ENCODE measurements at regions not wholly inside any gene's neighbourhood (a gene's known extent, or its start where the extent isn't known, plus 50 kb on each side); places are given as distances from the start of the nearest gene placed in this dataset.
A peak's percentile ranks its signal among the peaks of the same experiment; 100 is the strongest.
"Not testable (repeated sequence)": the region's sequence is repeated elsewhere in the genome, so short reads cannot be mapped to it uniquely, and the experiment has no call there.

DNA sequence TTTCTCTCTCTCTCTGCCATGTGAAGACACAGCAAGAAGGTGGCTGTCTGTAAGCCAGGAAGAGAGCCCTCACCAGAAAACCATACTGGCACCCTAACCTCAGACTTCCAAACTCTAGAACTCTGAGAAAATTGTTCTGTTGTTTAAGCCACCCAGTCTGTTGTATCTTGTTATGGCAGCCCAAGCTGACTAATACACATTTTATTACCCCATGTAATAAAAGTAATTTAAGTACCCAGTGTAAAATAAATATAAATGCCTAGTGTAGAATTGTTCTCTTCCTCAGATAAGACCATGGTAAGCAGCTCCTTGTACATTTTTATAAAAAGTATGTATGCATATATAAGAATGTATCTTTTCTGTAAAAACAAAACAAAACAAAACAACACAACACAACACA, 119.7 kb downstream of the DTL start:
- ATAC-seq, result no peak

DNA sequence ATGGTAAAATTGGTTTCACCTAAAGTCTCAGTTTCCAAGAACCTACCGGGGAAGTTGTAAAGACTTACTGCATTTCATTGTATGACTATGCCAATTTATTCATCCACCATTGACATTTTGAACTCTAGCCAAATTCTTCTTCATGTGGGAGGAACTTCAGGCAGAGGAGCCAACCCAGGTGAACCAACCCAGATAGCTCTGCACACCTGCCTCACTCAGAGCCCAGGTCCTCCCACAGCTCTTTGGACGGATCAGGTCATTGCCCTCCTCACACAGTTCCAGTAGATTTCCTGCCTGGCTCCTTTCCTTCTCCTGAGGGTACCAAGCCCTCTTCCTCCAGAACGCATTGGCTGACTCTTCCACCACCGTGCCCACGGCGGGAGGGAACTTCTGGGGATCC, 121.7 kb downstream of the DTL start:
- no peak for ATAC-seq

DNA sequence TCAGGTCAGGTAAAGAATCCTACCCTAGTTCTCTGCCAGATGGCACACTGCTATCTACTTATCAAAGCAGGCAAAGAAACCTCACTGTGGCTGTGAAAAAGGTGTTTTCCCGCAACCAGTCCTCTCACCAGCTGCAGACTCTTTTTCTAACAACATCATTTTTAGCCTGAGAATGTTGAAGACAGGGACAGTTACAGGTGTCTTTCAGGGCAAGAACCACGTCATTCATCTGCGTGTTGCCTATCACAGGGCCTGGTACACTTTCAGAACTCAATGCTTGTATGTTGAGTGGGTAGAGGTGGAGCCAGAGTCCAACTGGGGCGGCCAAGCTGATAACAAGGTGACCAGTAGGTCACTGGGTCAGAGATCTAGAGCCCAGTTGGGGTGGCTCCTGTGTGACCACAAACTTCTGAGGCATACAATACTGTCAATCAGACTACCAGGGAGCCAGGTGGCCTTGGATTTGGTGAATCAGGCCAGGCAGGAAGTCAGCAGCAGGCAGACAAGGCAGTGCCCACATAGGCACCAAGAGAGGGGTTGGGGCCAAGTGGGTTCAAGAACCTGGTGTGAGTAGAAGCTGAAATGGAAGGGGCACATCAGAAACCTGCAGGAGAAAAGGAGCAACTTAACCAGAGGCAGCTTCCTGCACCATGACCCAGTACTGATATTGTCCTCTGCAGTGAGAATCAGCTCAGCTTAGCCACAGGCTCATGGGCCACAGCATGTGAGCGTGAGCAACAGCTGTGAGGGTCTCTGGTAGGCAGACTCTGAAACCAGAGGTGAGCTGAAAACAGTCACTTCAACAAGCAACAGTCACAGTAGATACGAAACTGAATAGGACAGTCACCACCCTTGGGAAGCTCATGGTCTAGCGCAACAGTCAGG, 123.6 kb downstream of the DTL start:
- ATAC-seq, result peak in 1 of 2 donors; percentile 27

DNA sequence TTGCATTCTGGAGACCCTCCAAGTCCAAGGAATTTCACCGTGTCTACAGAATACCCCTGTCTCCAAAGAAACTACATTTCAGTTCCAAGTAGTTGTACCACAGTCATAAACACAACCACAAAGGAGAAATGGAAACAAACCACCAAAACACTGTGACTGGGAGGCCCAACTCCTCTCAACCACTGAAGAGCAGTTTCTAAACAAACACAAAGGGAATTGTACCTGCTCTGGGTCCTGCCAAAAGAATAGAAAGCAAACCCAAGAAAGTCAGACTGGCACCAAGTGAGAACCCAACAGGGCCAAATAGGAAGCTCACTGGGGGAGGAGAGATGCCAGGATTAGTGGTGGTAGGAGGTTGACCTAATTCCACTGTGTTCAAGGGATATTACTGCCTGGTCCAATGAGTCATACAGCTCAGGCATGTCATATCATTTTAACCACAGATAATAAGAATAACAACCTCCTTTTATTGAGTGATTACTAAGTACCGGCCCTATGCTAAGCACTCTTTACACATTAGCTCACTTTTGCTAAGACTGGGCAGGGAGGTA, 123.9 kb upstream of the PPP2R5A start:
- peak; percentile 74 to 80 for ATAC-seq

DNA sequence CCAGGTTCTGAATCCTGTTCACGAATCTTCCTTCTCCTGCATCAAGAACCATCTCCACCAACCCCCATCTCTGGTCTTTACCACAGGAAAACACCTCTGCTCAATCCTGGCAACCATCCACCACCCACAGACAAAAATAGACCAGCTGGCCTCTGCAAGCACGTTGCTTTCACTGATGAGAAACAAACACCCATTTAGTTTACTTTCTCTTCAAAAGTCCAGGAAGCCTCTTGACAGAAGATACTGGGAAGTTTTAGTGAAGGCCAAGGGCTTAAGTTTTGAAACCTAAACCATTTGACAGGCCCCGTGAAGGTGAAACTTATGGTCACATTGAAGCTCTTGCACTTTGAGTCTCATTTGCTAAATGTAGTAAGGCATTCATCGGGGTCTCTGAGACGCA, 122.6 kb upstream of the PPP2R5A start:
- no peak for ATAC-seq

DNA sequence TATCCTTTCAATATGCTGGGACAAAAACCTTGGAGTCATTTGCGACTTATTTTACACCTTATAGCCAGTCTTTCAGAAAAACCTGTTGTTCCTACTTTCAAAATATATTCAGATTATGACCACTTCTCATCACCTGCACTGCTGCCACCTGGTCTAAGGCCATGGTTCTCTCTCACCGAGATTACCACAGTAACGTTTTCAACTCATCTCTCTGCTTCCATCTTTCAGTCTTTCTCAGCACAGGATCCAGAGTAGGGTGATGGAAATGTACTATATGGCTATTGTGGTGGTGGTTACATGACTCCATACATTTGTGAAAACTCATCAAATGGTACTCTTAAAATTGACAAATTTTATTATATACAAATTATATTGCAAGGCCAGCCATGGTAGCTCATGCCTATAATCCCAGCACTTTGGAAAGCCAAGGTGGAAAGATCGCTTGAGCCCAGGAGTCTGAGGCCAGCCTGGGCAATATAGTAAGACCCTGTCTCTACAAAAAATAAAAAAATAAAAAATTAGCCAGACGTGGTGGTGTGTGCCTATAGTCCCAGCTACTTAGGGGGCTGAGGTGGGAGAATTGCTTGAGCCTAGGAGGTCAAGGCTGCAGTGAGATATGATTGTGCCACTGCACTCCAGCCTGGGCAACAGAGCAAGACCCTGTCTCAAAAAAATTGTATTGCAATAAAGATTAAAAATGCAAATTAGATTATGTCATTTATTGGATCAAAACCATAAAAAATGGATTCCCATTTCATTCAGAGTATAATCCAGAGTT, 120.9 kb upstream of the PPP2R5A start:
- ATAC-seq, result no peak

DNA sequence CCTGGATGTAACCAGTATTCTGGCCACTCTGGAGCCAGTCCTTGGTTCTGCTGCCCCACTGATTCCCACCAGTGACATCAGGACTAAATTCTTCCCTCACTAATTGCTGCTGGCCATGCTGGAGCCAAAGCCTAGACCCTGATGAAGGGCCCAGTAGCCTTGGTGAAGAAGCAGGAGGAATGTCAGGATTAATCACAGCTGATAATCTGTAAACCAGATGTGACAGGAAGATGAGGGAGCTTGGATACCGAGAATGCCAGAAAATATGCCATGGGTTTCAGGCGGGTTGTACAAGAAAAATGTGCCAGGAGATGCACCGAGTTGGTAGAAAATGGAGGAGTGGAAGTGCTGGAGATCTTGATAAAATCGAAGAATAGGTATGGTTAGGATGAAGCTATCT, 119.0 kb upstream of the PPP2R5A start:
- ATAC-seq, result no peak

DNA sequence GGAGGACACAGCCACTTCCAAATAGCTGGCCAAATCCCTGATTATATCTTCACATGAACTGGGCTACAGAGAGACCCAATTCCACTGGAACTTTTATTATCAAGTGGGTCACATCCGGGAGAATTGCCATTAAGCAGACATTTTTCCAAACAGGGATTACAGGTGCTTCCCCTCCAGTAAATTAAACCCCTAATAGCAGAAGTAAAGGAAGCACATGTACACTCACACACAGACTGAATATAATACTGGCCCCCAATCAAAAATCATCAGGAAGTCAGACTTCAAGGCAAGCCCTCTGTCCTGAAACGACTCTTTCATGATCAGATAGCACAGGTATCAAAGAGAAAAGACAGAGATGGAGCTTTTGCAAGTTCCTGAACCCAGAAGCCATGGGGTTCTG, 118.6 kb upstream of the PPP2R5A start:
- no peak for ATAC-seq

DNA sequence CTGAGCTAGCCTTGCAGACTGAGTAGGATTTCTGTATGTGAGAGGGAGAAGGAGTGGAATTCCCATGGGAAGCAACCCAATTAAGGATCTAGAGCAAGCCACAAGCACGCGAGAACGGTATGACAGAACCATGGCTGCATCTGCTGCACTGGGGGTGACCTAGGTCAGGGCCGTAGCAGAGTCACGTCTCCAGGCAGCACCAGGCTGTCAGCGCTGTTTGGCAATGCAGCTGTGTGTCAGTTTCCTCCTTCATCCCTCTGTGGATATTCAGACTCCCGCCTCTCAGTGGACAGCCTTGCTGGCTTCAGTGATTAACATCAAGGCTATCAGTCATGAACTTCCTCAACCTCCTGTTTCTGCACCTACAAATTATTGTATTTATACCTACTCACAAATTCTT, 118.1 kb upstream of the PPP2R5A start:
- ATAC-seq, result no peak

DNA sequence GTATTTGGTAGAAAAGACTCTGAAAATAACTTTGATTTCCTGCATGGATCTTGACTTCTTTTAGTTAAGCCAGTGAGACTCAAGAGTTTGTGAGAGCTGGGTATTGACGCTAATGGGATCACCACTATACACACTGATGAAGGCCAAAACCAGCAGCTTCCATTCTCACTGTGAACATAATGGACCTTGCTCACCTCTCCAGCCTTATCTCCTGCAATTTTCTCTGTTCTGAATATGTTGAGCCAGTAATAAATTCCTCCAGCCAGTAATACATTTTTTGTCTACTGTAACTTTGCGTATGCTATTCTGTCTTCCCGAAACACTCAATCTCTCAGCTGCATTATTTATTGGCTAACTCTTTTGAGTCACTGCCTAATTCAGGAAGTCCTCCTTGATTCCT, 111.6 kb upstream of the PPP2R5A start:
- ATAC-seq, result no peak

DNA sequence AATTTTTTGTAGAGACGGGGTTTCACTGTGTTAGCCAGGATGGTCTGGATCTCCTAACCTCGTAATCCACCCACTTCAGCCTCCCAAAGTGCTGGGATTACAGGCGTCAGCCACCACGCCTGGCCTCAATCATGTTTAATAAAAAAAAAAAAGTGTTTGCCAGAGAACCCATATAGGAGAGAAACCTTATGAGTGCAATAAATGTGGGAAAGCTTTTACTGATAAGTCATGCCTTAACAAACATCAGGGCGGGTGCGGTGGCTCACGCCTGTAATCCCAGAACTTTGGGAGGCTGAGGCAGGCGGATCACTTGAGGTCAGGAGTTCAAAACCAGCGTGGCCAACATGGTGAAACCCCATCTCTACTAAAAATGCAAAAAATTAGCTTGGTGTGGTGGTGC, 110.9 kb upstream of the PPP2R5A start:
- not testable (repeated sequence) for ATAC-seq

DNA sequence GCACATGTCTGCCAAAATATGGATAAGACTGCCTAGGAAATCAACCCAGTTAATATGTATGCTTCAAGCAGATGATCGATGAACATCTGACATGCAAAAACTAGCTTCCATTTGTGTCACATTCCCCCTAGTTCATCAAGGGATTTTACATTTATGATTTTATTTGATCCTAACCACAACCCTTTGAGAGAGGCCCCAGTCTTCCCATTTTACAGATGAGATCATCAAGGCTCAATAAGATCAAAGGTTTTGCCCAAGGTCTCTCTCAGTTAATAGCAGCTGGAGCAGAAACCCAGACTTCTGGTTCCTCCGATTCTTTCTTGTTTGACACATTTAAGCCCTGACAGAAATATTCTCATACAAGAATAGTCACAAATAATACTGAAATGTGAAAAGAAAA, 107.7 kb upstream of the PPP2R5A start:
- no peak for ATAC-seq

DNA sequence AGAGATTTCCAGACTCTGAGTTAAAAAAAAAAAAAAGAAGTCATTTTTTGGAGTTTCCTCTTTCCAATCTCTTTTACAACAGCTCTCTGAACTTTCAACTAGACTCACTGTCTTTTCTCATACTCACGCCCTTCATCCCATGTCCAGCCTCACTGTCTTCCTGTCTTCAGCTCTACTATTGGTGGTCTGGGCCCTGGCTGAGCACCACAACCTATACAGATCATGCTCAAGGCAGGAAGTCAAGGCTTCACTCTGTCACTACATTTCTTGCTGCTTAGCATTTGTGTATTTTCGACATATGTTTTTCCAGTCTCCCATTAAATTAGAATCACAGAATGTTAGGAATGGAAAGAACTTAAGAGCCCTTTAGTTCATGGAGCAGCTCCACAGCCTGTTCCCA, 106.4 kb upstream of the PPP2R5A start:
- ATAC-seq, result no peak

DNA sequence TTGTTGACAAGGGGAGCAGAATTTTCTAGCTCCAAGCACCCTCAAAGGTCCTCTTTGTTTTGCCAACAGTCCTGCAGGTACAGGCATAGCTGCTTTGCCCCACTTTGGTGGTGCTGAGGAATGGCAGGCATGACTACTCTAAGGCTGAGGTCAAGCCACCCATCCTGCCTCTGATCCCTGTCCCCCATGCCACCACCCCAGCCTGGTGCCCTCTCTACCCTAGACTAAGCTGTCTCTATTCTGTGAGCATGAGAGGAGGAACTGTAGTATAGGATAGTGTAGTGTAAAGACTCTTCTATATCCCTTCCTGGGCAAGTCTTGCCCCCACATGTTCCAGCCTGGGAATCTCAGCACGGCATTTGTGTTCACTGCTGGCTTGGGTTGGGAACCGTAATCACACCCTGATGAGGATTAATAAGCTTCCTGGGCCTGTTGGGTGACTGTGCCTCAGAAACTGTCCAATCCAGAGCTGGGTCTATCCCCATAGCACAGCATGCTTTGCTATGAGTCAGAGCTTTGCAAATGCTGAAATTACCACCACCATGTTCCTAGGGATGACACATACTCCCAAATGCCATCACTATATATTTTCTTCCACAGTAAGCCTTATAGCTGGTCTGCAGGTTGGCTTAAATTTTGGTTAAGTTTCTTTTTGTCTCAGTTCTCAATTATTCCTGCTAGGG, 105.7 kb upstream of the PPP2R5A start:
- peak in 1 of 2 donors; percentile 38 for ATAC-seq

DNA sequence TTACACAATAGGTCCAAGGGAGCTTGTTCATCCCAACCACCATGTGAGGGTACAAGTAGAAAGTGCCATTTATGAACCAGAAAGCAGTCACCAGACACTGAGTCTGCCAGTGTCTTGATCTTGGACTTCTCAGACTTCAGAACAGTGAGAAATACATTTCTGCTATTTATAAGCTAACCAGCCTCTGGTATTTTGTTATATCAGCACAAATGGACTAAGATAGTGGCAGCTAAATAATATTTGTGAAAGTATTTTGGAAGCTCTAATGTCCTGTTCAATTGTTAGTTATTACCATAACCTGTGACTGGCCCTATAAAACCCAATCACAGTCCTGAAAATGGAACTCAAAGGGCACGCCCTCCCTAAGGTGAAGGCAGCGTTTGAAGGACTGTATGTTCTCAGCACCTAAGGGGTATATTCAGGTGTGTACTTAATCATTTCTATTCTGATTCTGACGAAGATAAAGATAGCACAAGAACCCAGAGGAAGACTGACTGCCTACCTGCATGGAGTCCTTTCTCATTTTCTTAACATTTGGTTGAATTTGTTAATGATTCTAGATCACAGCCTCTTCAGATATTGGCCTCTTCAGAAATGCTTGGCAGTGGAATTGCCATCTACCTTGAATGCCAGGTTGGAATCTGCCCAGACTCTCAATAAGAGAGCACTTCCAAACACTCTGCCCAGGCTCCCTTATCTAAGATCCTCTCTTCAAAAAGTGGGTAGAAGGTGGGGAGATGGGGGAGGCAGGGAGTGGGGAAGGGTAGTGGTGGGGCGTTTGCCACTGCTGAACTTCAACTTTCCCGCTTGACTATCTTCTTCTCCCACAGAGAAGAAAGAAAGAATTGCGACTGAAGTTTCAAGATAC, 104.0 kb upstream of the PPP2R5A start:
- no peak for ATAC-seq

DNA sequence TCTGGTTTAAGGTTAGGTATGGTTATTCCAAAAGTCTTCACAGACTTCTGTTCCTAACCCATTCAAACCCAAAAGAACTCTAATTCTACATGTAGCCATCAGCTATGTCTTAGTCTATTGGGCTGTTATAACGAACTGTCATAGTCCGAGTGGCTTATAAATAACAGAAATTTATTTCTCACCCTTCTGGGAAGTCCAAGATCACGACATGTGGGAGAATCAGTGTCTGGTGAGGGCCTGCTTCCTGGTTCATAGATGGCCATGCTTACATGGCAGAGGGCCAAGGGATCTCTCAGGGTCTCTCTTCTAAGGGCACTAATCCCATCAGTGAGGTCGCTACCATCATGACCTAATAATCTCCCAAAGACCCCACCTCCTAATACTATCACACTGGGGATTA, 103.0 kb upstream of the PPP2R5A start:
- no peak for ATAC-seq

DNA sequence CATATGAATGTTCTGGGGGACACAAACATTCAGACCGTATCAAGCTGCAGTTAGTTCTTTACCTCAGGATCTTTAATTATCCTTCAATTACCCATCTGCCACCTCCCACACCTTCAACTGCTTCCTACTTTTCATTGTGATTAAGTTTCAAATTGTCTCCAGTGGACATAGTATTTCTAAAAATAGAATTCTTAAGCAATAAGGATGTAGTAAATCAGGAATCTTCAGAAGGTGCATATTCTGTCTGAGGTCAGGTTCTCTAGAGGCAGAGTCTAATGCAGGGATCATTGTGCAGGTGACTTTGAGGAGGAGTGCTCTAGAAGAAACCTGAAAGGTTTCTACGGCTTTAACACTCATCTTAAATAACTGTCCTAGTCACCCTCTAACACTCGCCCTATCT, 102.6 kb upstream of the PPP2R5A start:
- ATAC-seq, result no peak

DNA sequence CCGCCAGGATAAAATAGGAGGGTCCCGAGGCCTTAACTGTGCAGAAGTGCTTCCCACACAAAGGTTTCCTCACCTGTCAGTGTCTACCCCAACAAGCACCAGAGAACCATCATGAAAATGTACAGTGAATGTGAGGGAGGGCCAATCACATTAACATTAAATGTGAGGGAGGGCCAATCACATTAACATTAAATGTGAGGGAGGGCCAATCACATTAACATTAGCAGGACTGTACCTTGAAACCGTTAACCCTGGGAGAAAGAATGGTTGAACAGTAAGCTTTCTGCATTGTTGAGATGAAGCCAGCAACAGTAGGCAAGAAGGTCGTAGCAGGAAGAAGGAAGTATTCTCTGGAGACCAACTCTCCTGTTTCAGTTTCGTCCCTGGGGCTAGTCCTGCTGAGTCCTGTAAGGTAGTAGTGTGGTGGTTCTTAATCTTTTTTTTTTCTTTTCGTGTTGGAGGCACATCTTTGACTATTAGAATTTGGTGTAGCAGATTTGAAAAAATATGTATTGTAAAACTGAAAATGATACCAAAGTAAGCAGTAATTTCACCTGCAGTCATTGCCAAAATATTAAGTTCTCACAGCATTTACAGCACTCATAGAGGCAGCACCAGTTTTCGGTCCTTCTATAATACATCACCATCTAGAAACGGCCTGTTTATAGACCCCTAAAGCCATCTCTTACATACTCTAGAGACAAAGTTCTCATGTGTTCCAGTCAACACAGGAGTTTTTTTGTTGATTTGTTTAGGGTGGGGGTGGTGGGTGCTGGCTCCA, 98.6 kb upstream of the PPP2R5A start:
- peak; percentile 61 to 62 for ATAC-seq

DNA sequence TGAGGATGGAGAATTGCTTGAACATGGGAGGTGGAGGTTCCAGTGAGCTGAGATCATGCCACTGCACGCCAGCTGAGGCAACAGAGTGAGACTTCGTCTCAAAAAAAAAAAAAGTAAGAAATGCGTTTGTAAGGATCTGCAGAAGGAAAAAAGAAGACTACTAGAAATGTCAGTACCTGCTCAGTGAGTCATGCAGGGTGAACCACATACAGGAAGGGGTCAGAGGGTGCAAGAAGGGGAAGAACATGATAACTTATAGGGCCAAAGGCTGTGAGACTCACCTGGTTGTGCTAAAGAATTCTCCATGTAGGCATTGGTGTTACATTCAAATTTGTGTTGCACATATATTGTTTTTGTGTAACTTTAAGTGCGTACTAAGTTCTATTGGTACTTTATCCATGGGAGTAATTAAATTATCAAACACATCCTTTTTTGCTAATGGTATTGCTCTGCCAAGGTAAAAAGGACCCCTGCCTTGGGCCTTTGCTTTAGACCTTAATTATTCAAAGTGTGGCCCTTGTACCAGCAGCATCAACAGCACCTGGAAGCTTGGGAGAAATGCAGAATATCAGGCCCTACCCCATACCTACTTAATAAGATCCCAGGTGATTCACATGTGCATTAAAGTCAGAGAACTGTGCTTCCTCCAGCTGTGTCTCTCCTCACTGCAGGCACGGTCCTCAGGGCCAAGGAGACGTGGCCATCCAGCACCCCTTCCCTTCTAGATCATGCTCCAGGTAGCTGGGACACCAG, 96.4 kb upstream of the PPP2R5A start:
- peak; percentile 57 to 62 for ATAC-seq

DNA sequence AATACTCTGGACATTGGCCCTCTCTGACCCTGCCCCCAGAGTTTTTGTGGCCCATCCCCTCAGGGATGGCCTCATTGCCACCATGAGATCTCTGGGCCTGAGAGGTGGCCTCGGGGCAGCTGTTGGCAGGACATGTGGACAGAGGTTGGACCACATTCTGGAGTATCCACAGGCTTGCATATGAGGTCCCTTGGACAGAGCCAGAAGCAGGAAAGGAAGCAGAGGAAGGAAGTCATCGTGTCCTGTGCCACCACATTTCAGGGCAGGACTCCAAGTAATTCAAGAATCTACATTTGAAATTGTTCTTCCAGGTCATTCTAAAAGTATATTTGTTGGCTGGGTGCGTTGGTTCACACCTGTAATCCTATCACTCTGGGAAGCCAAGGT, 95.9 kb upstream of the PPP2R5A start:
- ATAC-seq, result no peak

DNA sequence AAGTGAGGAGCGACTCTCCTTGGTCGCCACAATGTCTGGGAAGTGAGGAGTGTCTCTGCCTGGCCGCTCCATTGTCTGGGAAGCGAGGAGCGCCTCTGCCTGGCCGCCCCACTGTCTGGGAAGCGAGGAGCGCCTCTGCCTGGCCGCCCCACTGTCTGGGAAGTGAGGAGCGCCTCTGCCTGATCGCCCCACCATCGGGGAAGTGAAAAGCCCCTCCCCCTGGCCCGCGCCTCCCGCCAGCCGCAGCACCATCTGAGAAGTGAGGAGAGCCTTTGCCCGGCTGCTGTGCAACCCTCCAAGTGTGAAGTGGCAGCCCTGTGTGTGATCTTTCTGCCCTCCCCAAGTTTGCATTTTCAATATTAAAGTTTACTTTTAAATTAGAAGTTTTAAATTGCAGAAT, 95.0 kb upstream of the PPP2R5A start:
- ATAC-seq, result no peak

All from activated CD4-positive, CD25-positive, alpha-beta regulatory T cell treated with anti-CD3 and anti-CD28 coated beads, Interleukin-2, amount 50 U/mL, for 24 hours (primary cell).